Mesodermal cell (in vitro differentiated cells): ENCODE measurements at regions not wholly inside any gene's neighbourhood (a gene's known extent, or its start where the extent isn't known, plus 50 kb on each side); places are given as distances from the start of the nearest gene placed in this dataset.

ENCODE experiments used
- H3K27ac ChIP-seq: 2 replicates; pipeline ENCODE4 v1.7.0; 2013; ENCODE audit warnings: mild to moderate bottlenecking, low read depth, low read length, moderate library complexity; ENCODE audit not compliant: severe bottlenecking
- H3K36me3 ChIP-seq: 2 replicates; pipeline ENCODE4 v1.7.1; 2013; ENCODE audit warnings: mild to moderate bottlenecking, low read length, moderate library complexity; ENCODE audit not compliant: control insufficient read depth, insufficient read depth
- H3K4me1 ChIP-seq: one replicate; pipeline ENCODE4 v1.7.1; 2013; ENCODE audit warnings: mild to moderate bottlenecking, low read length; ENCODE audit not compliant: insufficient read depth, control insufficient read depth, poor library complexity, severe bottlenecking
- H3K4me3 ChIP-seq: 2 replicates; pipeline ENCODE4 v1.7.0; 2013; ENCODE audit warnings: low read length, control low read depth, mild to moderate bottlenecking; ENCODE audit not compliant: insufficient read depth, poor library complexity, severe bottlenecking; ENCODE audit errors: extremely low read depth
- H3K9me3 ChIP-seq: 2 replicates; pipeline ENCODE4 v1.7.1; 2013; ENCODE audit warnings: mild to moderate bottlenecking, low read length, moderate library complexity; ENCODE audit not compliant: control insufficient read depth
- WGBS, 2 experiments: methylation state at CpG; one replicate each; pipeline ENCODE4 v1.1.5; 2013; ENCODE audit warnings: missing lambda C conversion rate in 2 of 2; ENCODE audit not compliant: insufficient coverage in 2 of 2; 5-methylcytosine and 5-hydroxymethylcytosine counted together

- no peak overlapping the region for H3K4me3 ChIP-seq
- no peaks in the 10 kb centered on the region for H3K36me3 ChIP-seq
- 65 to 73% methylated on average over 4 to 5 of the region's 13 CpGs for WGBS, 2 experiments
- H3K4me1 ChIP-seq, result no peaks in the 10 kb centered on the region
- H3K27ac ChIP-seq, result peak overlapping the region; percentile 58
- no peaks in the 10 kb centered on the region for H3K9me3 ChIP-seq
Observed at GRCh38 chr14:76710056-76711010, 50.9 kb upstream of the VASH1 start.
